ENCODE measurements at regions not wholly inside any gene's neighbourhood (a gene's known extent, or its start where the extent isn't known, plus 50 kb on each side); places are given as distances from the start of the nearest gene placed in this dataset.
"Not testable (repeated sequence)": the region's sequence is repeated elsewhere in the genome, so short reads cannot be mapped to it uniquely, and the experiment has no call there.

- no peak overlapping the region for H3K4me3 ChIP-seq (replicated peaks; ENCODE audit: low read depth, low read length)
- no peak for TF ChIP-seq CTCF (IDR thresholded peaks at IDR 0.05; ENCODE audit: low read depth, low read length, missing control alignments)
- no peak for DNase-seq (ENCODE audit: extremely low read depth, low read depth)
These were observed 183.6 kb downstream of the UACA start for GRCh38 chr15:70579766-70580165.

- TF ChIP-seq CTCF (IDR thresholded peaks at IDR 0.05; ENCODE audit: low read depth, low read length, missing control alignments) = no peak
- H3K4me3 ChIP-seq (replicated peaks; ENCODE audit: low read depth, low read length) = no peak overlapping the region
- DNase-seq (ENCODE audit: extremely low read depth, low read depth) = no peak
These were observed 185.2 kb downstream of the UACA start for GRCh38 chr15:70578196-70578595.

GRCh38 chr15:70576696-70577095 is 186.7 kb downstream of the UACA start:
- no peak overlapping the region for H3K4me3 ChIP-seq (replicated peaks; ENCODE audit: low read depth, low read length)
- DNase-seq (ENCODE audit: extremely low read depth, low read depth) = no peak

GRCh38 chr15:70576276-70576675 is 187.1 kb downstream of the UACA start:
- H3K4me3 ChIP-seq (replicated peaks; ENCODE audit: low read depth, low read length) = no peak overlapping the region
- DNase-seq (ENCODE audit: extremely low read depth, low read depth) = no peak
- no peak for TF ChIP-seq CTCF (IDR thresholded peaks at IDR 0.05; ENCODE audit: low read depth, low read length, missing control alignments)

More at GRCh38 chr15:70576696-70577095, 186.7 kb downstream of the UACA start:
- TF ChIP-seq CTCF (IDR thresholded peaks at IDR 0.05; ENCODE audit: low read depth, low read length, missing control alignments) = no peak

- DNase-seq (ENCODE audit: extremely low read depth, low read depth) = peak; percentile 63
- TF ChIP-seq CTCF (IDR thresholded peaks at IDR 0.05; ENCODE audit: low read depth, low read length, missing control alignments) = no peak
- no peak overlapping the region for H3K4me3 ChIP-seq (replicated peaks; ENCODE audit: low read depth, low read length)
These were observed 187.8 kb downstream of the UACA start for GRCh38 chr15:70575231-70576226.

- H3K4me3 ChIP-seq (replicated peaks; ENCODE audit: low read depth, low read length); DNase-seq (ENCODE audit: extremely low read depth, low read depth): not testable (repeated sequence)
These were observed 189.0 kb downstream of the UACA start for GRCh38 chr15:70574325-70574724.

GRCh38 chr15:70573121-70573850 is 190.1 kb downstream of the UACA start:
- H3K4me3 ChIP-seq (replicated peaks; ENCODE audit: low read depth, low read length) = no peak overlapping the region
- no peak for DNase-seq (ENCODE audit: extremely low read depth, low read depth)
- no peak for TF ChIP-seq CTCF (IDR thresholded peaks at IDR 0.05; ENCODE audit: low read depth, low read length, missing control alignments)
